H9 (cell line): ENCODE measurements at regions not wholly inside any gene's neighbourhood (a gene's known extent, or its start where the extent isn't known, plus 50 kb on each side); places are given as distances from the start of the nearest gene placed in this dataset.

Experiments used
- DNase-seq: peaks from one replicate; pipeline ENCODE4 v3.0.0-alpha.2; 2017
- H2AFZ ChIP-seq: one replicate; pipeline ENCODE4 v1.6.1; 2013; ENCODE audit warnings: mild to moderate bottlenecking, low read length, control low read depth, moderate library complexity
- H2AK5ac ChIP-seq: 2 replicates; pipeline ENCODE4 v1.6.1; 2013; ENCODE audit warnings: low read length, control low read depth, mixed read lengths; ENCODE audit not compliant: insufficient read length
- H2BK120ac ChIP-seq: one replicate; pipeline ENCODE4 v1.6.1; 2013; ENCODE audit warnings: low read depth, mild to moderate bottlenecking, low read length, control low read depth, inconsistent platforms; ENCODE audit not compliant: poor library complexity, severe bottlenecking
- H2BK12ac ChIP-seq: 2 replicates; pipeline ENCODE4 v1.6.1; 2013; ENCODE audit warnings: low read length, control low read depth, mixed read lengths, low read depth; ENCODE audit not compliant: insufficient read length
- H2BK15ac ChIP-seq: 2 replicates; pipeline ENCODE4 v1.6.1; 2013; ENCODE audit warnings: low read depth, low read length, control low read depth
- H2BK20ac ChIP-seq: one replicate; pipeline ENCODE4 v1.6.1; 2013; ENCODE audit warnings: low read depth, mild to moderate bottlenecking, low read length, control low read depth, inconsistent platforms; ENCODE audit not compliant: poor library complexity, severe bottlenecking
- H2BK5ac ChIP-seq: 2 replicates; pipeline ENCODE4 v1.6.1; 2013; ENCODE audit warnings: low read length, control low read depth, mixed read lengths; ENCODE audit not compliant: insufficient read length
- H3K14ac ChIP-seq: 2 replicates; pipeline ENCODE4 v1.6.1; 2013; ENCODE audit warnings: low read length, control low read depth; ENCODE audit not compliant: insufficient read depth
- H3K18ac ChIP-seq: 2 replicates; pipeline ENCODE4 v1.6.1; 2013; ENCODE audit warnings: low read depth, mild to moderate bottlenecking, mixed read lengths, low read length, control low read depth; ENCODE audit not compliant: insufficient read length
- H3K23ac ChIP-seq: 2 replicates; pipeline ENCODE4 v1.6.1; 2013; ENCODE audit warnings: low read length, control low read depth, mixed read lengths, low read depth; ENCODE audit not compliant: insufficient read length
- H3K23me2 ChIP-seq: 2 replicates; pipeline ENCODE4 v1.6.1; 2013; ENCODE audit warnings: low read depth, mild to moderate bottlenecking, mixed read lengths, low read length, control low read depth; ENCODE audit not compliant: insufficient read length, poor library complexity, severe bottlenecking
- H3K27ac ChIP-seq: 2 replicates; pipeline ENCODE4 v1.5.1; 2013; ENCODE audit warnings: low read length, control low read depth, mixed read lengths, low read depth; ENCODE audit not compliant: insufficient read length
- H3K27me3 ChIP-seq: 2 replicates; pipeline ENCODE4 v1.6.1; 2013; ENCODE audit warnings: low read length, control low read depth, inconsistent platforms; ENCODE audit not compliant: insufficient read depth
- H3K4ac ChIP-seq: 2 replicates; pipeline ENCODE4 v1.6.1; 2013; ENCODE audit warnings: low read depth, mild to moderate bottlenecking, control low read depth, inconsistent platforms, low read length, moderate library complexity
- H3K4me1 ChIP-seq: 2 replicates; pipeline ENCODE4 v1.6.1; 2013; ENCODE audit warnings: low read length, control low read depth, inconsistent platforms; ENCODE audit not compliant: insufficient read depth
- H3K4me2 ChIP-seq: 2 replicates; pipeline ENCODE4 v1.6.1; 2013; ENCODE audit warnings: low read length, control low read depth, mixed read lengths; ENCODE audit not compliant: insufficient read length, insufficient read depth
- H3K56ac ChIP-seq: 2 replicates; pipeline ENCODE4 v1.6.1; 2013; ENCODE audit warnings: low read depth, mild to moderate bottlenecking, mixed read lengths, low read length, control low read depth; ENCODE audit not compliant: insufficient read length
- H3K79me1 ChIP-seq: 2 replicates; pipeline ENCODE4 v1.6.1; 2013; ENCODE audit warnings: low read depth, mild to moderate bottlenecking, moderate library complexity, low read length, control low read depth, inconsistent platforms; ENCODE audit not compliant: insufficient read depth, poor library complexity, severe bottlenecking
- H3K79me2 ChIP-seq: 2 replicates; pipeline ENCODE4 v1.6.1; 2013; ENCODE audit warnings: low read length, control low read depth, inconsistent platforms; ENCODE audit not compliant: insufficient read depth
- H3K9ac ChIP-seq: 2 replicates; pipeline ENCODE4 v1.6.1; 2013; ENCODE audit warnings: low read length, control low read depth, mixed read lengths; ENCODE audit not compliant: insufficient read length; ENCODE audit errors: extremely low read depth
- H3K9me3 ChIP-seq: one replicate; pipeline ENCODE4 v1.6.1; 2013; ENCODE audit warnings: low read depth, low read length, inconsistent platforms; ENCODE audit not compliant: control insufficient read depth
- H3T11ph ChIP-seq: one replicate; pipeline ENCODE4 v1.6.1; 2013; ENCODE audit warnings: mild to moderate bottlenecking, low read length, control low read depth, inconsistent platforms
- H4K20me1 ChIP-seq: one replicate; pipeline ENCODE4 v1.6.1; 2013; ENCODE audit not compliant: control insufficient read depth, insufficient read length, insufficient read depth
- H4K5ac ChIP-seq: 2 replicates; pipeline ENCODE4 v1.6.1; 2013; ENCODE audit warnings: low read depth, mild to moderate bottlenecking, mixed read lengths, low read length, control low read depth; ENCODE audit not compliant: insufficient read length
- H4K8ac ChIP-seq: replicated peaks from 2 replicates; pipeline ENCODE4 v1.6.1; 2013; ENCODE audit warnings: low read length, control low read depth, mixed read lengths, low read depth; ENCODE audit not compliant: insufficient read length
- H4K91ac ChIP-seq: 2 replicates; pipeline ENCODE4 v1.6.1; 2013; ENCODE audit warnings: low read depth, mild to moderate bottlenecking, moderate library complexity, mixed read lengths, low read length, control low read depth; ENCODE audit not compliant: insufficient read length
- H3K27ac Mint-ChIP-seq, 3 experiments: 2 replicates in 2 of 3; 3 replicates in 1 of 3; pipeline ENCODE4 v1.8.0; 2020 to 2021; ENCODE audit warnings: mixed read lengths in 3 of 3, mild to moderate bottlenecking in 1 of 3, moderate library complexity in 1 of 3
- H3K27me3 Mint-ChIP-seq: 2 replicates; pipeline ENCODE4 v1.8.0; 2021; ENCODE audit warnings: low read depth, mild to moderate bottlenecking, moderate library complexity, mixed read lengths
- H3K36me3 Mint-ChIP-seq, 3 experiments: 2 replicates in 2 of 3; 3 replicates in 1 of 3; pipeline ENCODE4 v1.8.0; 2020 to 2021; ENCODE audit warnings: low read depth in 3 of 3, mixed read lengths in 3 of 3; ENCODE audit not compliant: insufficient read depth in 1 of 3
- H3K4me1 Mint-ChIP-seq, 2 experiments: 2 replicates each; pipeline ENCODE4 v1.8.0; 2020; ENCODE audit warnings: mixed read lengths in 2 of 2
- H3K4me3 Mint-ChIP-seq, 2 experiments: 2 replicates in 1 of 2; 3 replicates in 1 of 2; pipeline ENCODE4 v1.8.0; 2020 to 2021; ENCODE audit warnings: mild to moderate bottlenecking in 2 of 2, mixed read lengths in 2 of 2, moderate library complexity in 1 of 2
- H3K9me3 Mint-ChIP-seq, 2 experiments: 2 replicates in 1 of 2; 3 replicates in 1 of 2; pipeline ENCODE4 v1.8.0; 2020; ENCODE audit warnings: mild to moderate bottlenecking in 2 of 2, mixed read lengths in 2 of 2, moderate library complexity in 1 of 2
- CTCF ChIP-seq: fragments of 200-600 bp; sonication (generic); conservative IDR thresholded peaks from 3 replicates; pipeline ENCODE4 v1.8.0; 2021; ENCODE audit warnings: antibody characterized with exemption, mild to moderate bottlenecking
- WGBS: extraction: QIAGEN DNeasy Blood & Tissue Kit; methylation state at CpG from one replicate; pipeline ENCODE4 v1.1.7; 2013; ENCODE audit warnings: missing lambda C conversion rate, low lambda C conversion rate, mixed read lengths; ENCODE audit not compliant: insufficient read length; ENCODE audit errors: extremely low coverage; 5-methylcytosine and 5-hydroxymethylcytosine counted together

- Mint-ChIP-seq H3K9me3 (no peaks in the 10 kb centered on the region; a peak in 1 of 5 replicates), H3K36me3 (no peaks in the 10 kb centered on the region), H3K4me1 (no peaks in the 10 kb centered on the region), H3K4me3 (no peak overlapping the region), H3K27ac (no peak overlapping the region), H3K27me3 (no peaks in the 10 kb centered on the region)
- H3K4me1 ChIP-seq: no peaks in the 10 kb centered on the region
- H3K27ac ChIP-seq: no peak overlapping the region
- H2BK12ac ChIP-seq: no peak overlapping the region
- H2BK5ac ChIP-seq: no peak overlapping the region
- no peak overlapping the region for H2BK20ac ChIP-seq
- H3K9me3 ChIP-seq: no peaks in the 10 kb centered on the region
- no peak overlapping the region for H3K4ac ChIP-seq
- no peaks in the 10 kb centered on the region for H3K79me1 ChIP-seq
- H2AK5ac ChIP-seq: no peak overlapping the region
- no peak for DNase-seq
- H2BK120ac ChIP-seq: no peak overlapping the region
- no peak overlapping the region for H2BK15ac ChIP-seq
- no peak overlapping the region for H3K23ac ChIP-seq
- no peak overlapping the region for H4K5ac ChIP-seq
- no peaks in the 10 kb centered on the region for H3K23me2 ChIP-seq
- no peak overlapping the region for H3T11ph ChIP-seq
- no peak overlapping the region for H2AFZ ChIP-seq
- H3K4me2 ChIP-seq: no peak overlapping the region
- no peaks in the 10 kb centered on the region for H4K20me1 ChIP-seq
- no peak overlapping the region for H4K8ac ChIP-seq
- no peak overlapping the region for H3K56ac ChIP-seq
- WGBS: no CpG with 5 or more reads among the region's 10 CpGs
- H3K18ac ChIP-seq: no peak overlapping the region
- no peaks in the 10 kb centered on the region for H3K79me2 ChIP-seq
- no peak overlapping the region for H3K14ac ChIP-seq
- no peaks in the 10 kb centered on the region for H3K27me3 ChIP-seq
- H3K9ac ChIP-seq: no peak overlapping the region
- no peak overlapping the region for H4K91ac ChIP-seq
- TF ChIP-seq CTCF: no peak
These were observed 148.8 kb upstream of the SOX4 start for GRCh38 chr6:21444711-21445260.
